ENCODE measurements at regions not wholly inside any gene's neighbourhood (a gene's known extent, or its start where the extent isn't known, plus 50 kb on each side); places are given as distances from the start of the nearest gene placed in this dataset.

DNA sequence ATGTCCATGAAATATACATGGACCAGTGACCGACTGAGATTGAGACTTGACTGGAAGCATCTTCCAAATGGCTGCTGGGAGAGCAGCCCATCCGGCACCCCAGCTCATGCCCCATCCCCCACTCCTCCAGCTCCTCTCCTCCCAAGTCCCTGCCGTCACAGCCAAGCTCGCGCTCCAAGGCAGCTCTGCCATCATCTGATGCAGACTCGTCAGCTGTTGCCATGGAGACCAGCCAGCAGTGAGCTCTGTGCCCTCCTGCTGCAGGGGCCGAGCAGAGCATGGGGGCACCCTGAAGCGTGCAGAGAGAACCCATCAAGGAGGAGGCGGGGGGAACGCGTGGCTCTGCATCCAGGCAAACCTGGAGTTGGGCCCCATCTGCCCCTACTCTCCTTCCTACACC, 74.5 kb upstream of the TNRC6C start:
- Histone ChIP-seq H4K20me1 (replicated peaks; ENCODE audit: control insufficient read depth, insufficient read depth, low read length) (no peaks in the 10 kb centered on the region), H3K9me3 (replicated peaks; ENCODE audit: control insufficient read depth, insufficient read depth, low read depth, low read length) (no peaks in the 10 kb centered on the region), H3K4me1 (replicated peaks in 1 of 2; ENCODE audit: control insufficient read depth in 2 of 2, insufficient read depth in 2 of 2, low read length in 2 of 2) (peaks cover 31 to 44% of the 10 kb centered on the region in 2 experiments), H3K4me2 (ENCODE audit: insufficient read depth, low read length) (no peak overlapping the region), H3K9ac (ENCODE audit: insufficient read depth in 1 of 2, low read depth in 2 of 2, low read length in 2 of 2) (no peak overlapping the region), H3K4me3 (no peak overlapping the region), H3K9me1 (ENCODE audit: control insufficient read depth, insufficient read depth, low read length) (no peaks in the 10 kb centered on the region), H3K27ac (ENCODE audit: extremely low read depth, low read depth, low read length) (no peak overlapping the region), H3K36me3 (ENCODE audit: control insufficient read depth, insufficient read depth, low read length) (no peaks in the 10 kb centered on the region), H3K79me2 (ENCODE audit: control insufficient read depth, insufficient read depth, low read length) (no peaks in the 10 kb centered on the region), H2AFZ (ENCODE audit: low read depth, low read length) (no peak overlapping the region), H3K27me3 (ENCODE audit: control insufficient read depth in 2 of 2, insufficient read depth in 2 of 2, low read length in 2 of 2) (peaks cover 15 to 54% of the 10 kb centered on the region in 2 experiments; a peak in 4 of 5 replicates)
- WGBS (ENCODE audit: insufficient coverage, low coverage, missing lambda C conversion rate), result 7% methylated on average over 10 of the region's 11 CpGs
- intact Hi-C loops (cut with micrococcal nuclease) (loop anchor here (10.0 kb wide), 1 partner anchor 49 kb away; no protein-coding TSS in a partner anchor), in situ Hi-C loops (cut with MboI) (no loop called here)
- BruUV-seq (replicated peaks), result no TSS peak
- ATAC-seq, result no peak
- no peak for DNase-seq (ENCODE audit: extremely low read depth in 1 of 4, low spot score in 3 of 4)
- POLR2A ChIA-PET, result interaction anchor here (1.5 kb wide), 1 partner anchor 18 kb away, joined by 4 read pairs; no protein-coding TSS in a partner anchor
- CTCF ChIA-PET (ENCODE audit: low intra/inter-chr PET ratio), result no interaction called here
- TF ChIP-seq E2F5 (CRISPR knock-in tag; IDR thresholded peaks at IDR 0.05), result no peak
- no peak for TF ChIP-seq DMBX1 (CRISPR knock-in tag; IDR thresholded peaks at IDR 0.05; ENCODE audit: borderline replicate concordance)
- TF ChIP-seq ATF1 (CRISPR knock-in tag; IDR thresholded peaks at IDR 0.05), result no peak
- 0 out of 2 replicates have a peak, but pooled peaks have one; percentile 30 for TF ChIP-seq ATF1 (tag; IDR thresholded peaks at IDR 0.05)
- TF ChIP-seq KLF13 (tag; IDR thresholded peaks at IDR 0.05; ENCODE audit: borderline replicate concordance, low read depth), result no peak
- TF ChIP-seq KAT7 (CRISPR knock-in tag; IDR thresholded peaks at IDR 0.05; ENCODE audit: borderline replicate concordance), result no peak
- peak; percentile 76 for TF ChIP-seq RFX5 (IDR thresholded peaks at IDR 0.05; ENCODE audit: low read depth, low read length)
- no peak for TF ChIP-seq ZNF431 (CRISPR knock-in tag; IDR thresholded peaks at IDR 0.05)
- TF ChIP-seq ZNF695 (CRISPR knock-in tag; IDR thresholded peaks at IDR 0.05), result no peak
- TF ChIP-seq HNRNPK (IDR thresholded peaks at IDR 0.05; ENCODE audit: low read depth, low read length, poor library complexity, severe bottlenecking), result no peak
- no peak for TF ChIP-seq HNRNPUL1 (IDR thresholded peaks at IDR 0.05; ENCODE audit: low read length)
- no peak for TF ChIP-seq ZNF197 (CRISPR knock-in tag; IDR thresholded peaks at IDR 0.05; ENCODE audit: low read depth)
- TF ChIP-seq CREM (IDR thresholded peaks at IDR 0.05; ENCODE audit: low read depth), result 0 out of 2 replicates have a peak, but pooled peaks have one; percentile 18
- no peak for TF ChIP-seq KDM2B (CRISPR knock-in tag; IDR thresholded peaks at IDR 0.05)
- no peak for TF ChIP-seq STAT5B (CRISPR knock-in tag; IDR thresholded peaks at IDR 0.05)
- no peak for TF ChIP-seq ATF4 (CRISPR knock-in tag; IDR thresholded peaks at IDR 0.05)
- no peak for TF ChIP-seq GATA2 (CRISPR knock-in tag; IDR thresholded peaks at IDR 0.05)
- peak; percentile 87 for TF ChIP-seq RFX1 (IDR thresholded peaks at IDR 0.05)
- 0 out of 4 replicates have a peak, but pooled peaks of 1 of the 2 experiments have one; percentile 9 for TF ChIP-seq RCOR1 (IDR thresholded peaks at IDR 0.05; ENCODE audit: borderline replicate concordance in 1 of 2, low read depth in 2 of 2, low read length in 2 of 2)
- 0 out of 2 replicates have a peak, but pooled peaks have one; percentile 25 for TF ChIP-seq CTBP1 (IDR thresholded peaks at IDR 0.05; ENCODE audit: borderline replicate concordance)
- no peak for TF ChIP-seq POLR2H (tag; IDR thresholded peaks at IDR 0.05; ENCODE audit: low read depth)
- TF ChIP-seq ZNF12 (CRISPR knock-in tag; IDR thresholded peaks at IDR 0.05), result no peak
- FAIRE-seq, result no peak
